RPMI7951 (cell line): ENCODE measurements at regions not wholly inside any gene's neighbourhood (a gene's known extent, or its start where the extent isn't known, plus 50 kb on each side); places are given as distances from the start of the nearest gene placed in this dataset.
A peak's percentile ranks its signal among the peaks of the same experiment; 100 is the strongest.
"Not testable (repeated sequence)": the region's sequence is repeated elsewhere in the genome, so short reads cannot be mapped to it uniquely, and the experiment has no call there.

ENCODE experiments used
- DNase-seq: peaks from one replicate; pipeline ENCODE4 v3.0.0-alpha.2; 2012; ENCODE audit warnings: low read depth

GRCh38 chrX:15116900-15117299, 153.0 kb downstream of the ASB9 start:
- DNase-seq, result no peak

DNA sequence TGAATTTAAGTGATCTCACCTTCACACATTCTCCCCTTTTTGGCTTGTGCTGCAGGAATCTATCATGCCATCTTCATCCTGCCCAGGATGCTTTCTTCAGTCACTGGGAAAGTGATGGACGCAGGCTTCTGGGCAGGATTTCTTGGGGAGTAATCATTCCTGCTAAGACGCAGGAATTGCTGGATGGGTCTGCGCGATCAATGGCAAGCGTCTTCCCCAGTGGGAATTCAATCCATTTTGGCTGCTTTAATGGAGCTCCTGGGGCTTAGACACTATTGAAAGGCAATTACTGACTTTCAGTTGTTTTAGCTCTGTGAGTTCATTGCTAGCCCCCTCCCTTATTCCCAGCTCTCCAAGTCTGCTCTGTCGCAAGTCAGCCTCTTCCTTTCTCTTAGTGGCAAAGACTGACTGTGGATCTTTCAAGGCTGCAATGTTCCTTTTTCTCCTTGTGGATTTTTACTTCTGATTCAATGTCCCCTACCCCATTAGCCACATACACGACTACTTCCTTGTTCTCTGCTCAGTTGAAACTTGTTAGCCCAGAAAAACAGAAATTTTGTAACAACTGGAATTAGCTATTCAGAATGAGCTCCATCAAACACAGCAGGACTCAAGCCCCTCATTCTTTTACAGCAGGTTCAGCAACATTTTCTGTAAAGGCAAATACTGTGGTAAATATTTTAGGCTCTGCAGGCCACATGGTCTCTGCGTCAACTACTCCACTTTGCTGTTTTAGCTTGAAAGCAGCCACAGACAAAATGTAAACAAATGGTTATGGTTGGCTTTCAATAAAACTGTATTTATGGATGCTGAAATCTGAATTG, 154.9 kb downstream of the ASB9 start:
- DNase-seq, result no peak

GRCh38 chrX:15107367-15107988, 162.4 kb downstream of the ASB9 start:
- peak; percentile 2 for DNase-seq

DNA sequence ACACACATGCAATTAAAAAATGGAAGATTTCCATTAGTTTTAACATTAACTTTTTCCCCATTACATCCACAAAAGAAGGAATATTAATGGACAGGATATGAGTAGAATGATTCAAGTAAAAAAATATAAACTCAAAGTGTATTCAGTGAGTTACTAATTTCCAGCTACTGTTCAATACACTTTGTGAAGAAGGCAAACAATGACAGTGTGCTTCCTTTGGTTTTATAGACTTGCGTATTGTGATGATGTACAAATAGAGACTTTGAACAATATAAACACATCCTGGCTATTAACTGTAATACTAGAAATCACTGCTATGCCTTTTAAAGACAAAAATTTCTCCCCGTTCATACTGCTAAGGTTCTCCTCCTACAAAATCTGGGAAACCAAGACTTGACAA, 171.4 kb downstream of the ASB9 start:
- DNase-seq, result no peak

GRCh38 chrX:15087747-15088146, 182.1 kb downstream of the ASB9 start:
- no peak for DNase-seq

DNA sequence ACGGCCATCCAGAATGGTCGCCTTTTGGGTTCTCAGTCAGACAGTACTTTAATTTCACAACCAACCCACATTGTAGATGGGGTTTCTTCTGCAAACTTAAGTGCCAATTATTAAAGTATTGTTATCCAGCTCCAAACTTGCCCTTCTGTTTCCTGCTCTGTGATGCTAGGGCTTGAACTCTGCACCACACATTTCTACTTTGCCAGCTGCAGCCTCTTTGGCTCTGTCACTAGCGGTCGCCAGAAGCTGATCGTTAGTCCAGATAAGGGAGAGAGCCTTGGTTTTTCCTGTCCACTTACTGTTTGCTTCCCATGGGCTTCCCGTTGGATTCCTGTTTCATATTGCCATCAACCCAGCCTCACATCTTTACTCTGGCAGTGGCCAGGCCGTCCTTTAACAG, 196.6 kb downstream of the ASB9 start:
- DNase-seq, result no peak

GRCh38 chrX:15072880-15073279, 197.0 kb downstream of the ASB9 start:
- DNase-seq, result no peak

- DNase-seq, result no peak
These were observed 197.6 kb downstream of the ASB9 start for GRCh38 chrX:15072259-15072658.

- no peak for DNase-seq
These were observed 186.3 kb downstream of the MOSPD2 start for GRCh38 chrX:15059474-15059873.

DNA sequence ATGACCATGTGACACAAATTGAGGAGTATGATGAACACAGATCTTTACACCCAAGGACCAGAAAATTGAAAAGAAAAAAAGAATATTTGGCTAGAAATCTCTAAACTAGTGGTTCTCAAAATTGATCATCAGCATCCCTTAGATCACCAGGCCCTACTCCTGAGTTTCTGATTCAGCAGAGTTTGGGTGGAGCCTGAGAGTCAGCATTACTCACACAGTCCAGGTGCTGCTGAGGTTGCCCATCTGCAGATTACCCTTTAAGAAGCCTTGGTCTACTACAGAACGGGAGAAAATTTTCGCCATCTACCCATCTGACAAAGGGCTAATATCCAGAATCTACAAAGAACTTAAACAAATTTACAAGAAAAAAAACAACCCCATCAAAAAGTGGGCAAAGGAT, 182.8 kb downstream of the MOSPD2 start:
- no peak for DNase-seq

DNA sequence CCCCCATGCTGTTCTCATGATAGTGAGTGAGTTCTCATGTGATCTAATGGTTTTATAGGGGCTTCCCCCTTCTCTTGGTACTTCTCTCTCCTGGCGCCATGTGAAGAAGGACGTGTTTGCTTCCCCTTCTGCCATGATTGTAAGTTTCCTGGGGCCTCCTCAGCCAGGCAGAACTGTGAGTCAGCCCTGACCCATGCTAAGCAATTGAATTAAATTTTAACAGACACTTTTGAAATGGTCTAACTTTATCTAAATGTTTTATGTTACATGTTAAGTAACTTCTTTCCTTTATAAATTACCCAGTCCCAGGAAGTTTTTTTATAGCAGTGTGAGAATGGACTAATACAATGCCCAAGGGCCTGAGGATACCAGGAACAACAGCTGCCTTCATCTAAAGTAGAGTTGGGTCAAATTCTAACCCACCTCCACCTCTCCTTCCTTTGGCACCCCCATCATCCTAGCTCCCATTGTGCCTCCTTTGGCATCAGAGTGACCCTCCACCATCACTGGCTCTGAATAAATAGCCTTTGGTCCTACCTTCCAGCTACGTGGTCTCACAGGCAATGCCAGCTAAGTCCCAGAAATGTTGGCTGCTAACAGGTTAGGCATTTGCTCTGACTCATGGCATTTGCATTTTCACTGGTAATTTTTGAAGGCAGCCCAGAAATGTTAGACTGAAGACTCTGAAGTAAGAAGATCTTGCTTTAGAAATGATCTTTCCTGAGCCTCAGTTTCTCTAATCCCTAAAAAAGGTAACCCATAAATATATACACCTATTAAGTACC, 182.1 kb downstream of the MOSPD2 start:
- DNase-seq, result no peak

- no peak for DNase-seq
These were observed 177.2 kb downstream of the MOSPD2 start for GRCh38 chrX:15050395-15050794.

DNA sequence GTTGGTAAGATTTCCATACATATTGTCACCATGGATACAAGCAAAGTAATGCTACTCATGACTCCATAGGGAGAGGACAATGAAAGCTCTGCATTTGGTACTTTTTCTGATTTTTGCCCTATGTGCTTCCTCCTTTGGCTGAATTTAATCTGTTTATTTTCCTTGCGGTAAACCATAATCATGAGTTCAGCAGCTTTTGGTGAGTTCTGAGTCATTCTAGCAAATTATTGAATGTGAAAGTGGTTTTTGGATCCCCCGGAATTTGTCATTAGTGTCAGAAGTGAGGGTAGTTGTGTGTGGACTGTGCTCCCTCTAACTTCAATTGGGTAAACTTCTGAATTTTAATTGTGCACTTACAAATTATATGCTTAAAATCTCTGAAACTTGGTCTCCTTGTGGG, 170.3 kb downstream of the MOSPD2 start:
- DNase-seq, result peak; percentile 29

GRCh38 chrX:15033917-15034316, 160.7 kb downstream of the MOSPD2 start:
- no peak for DNase-seq

DNA sequence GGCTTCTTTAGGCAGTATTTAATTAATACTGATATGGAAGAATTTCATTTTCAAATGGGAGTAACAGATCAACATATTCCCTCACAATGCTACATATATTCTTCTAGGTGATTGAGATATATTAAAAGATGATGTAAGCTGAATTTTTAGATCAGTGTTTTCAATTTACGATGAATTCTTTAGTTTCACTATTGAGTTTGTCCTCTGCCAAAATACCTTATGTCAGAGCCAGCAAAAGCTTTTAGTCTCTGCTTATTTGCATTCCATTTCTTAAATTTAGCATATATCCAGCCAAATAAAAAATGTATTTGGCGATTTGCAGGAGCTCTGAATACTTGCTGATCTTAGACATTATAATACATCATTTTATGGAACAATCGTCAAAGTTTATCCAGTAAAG, 144.3 kb downstream of the MOSPD2 start:
- DNase-seq, result no peak

GRCh38 chrX:15016051-15016450, 142.8 kb downstream of the MOSPD2 start:
- no peak for DNase-seq

- no peak for DNase-seq
These were observed 141.1 kb downstream of the MOSPD2 start for GRCh38 chrX:15014281-15014680.

DNA sequence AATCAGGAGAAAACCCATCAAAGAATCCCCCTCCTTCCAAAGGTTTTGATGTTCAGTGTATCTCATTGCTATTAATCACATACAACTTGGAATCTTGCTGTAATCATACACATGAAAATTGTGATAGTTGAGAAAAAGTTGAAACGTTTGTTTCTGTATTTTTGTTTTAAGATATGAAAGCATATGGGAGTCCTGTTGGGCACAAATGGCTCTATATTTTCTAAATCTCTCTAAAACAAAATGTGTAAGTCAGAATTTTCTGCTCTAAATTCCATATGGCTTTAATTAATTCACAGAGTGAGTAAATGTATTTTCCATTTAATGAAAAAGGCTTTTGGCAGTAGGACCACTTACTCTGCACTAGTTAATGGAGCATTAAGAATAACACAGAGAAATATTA, 140.2 kb downstream of the MOSPD2 start:
- DNase-seq, result no peak

GRCh38 chrX:14997271-14997670, 124.0 kb downstream of the MOSPD2 start:
- DNase-seq, result peak; percentile 27

DNA sequence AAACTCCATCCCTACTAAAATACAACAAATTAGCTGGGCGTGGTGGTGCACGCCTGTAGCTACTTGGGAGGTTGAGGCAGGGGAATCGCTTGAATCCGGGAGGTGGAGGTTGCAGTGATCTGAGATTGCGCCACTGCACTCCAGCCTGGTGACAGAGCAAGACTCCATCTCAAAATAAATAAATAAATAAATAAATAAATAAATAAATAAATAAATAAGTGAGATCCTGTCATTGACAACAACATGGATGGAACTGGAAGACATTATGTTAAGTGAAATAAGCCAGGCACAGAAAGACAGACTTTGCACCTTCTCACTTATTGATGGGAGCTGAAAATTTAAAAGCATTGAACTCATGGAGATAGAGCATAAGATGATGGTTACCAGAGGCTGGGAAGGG, 111.2 kb downstream of the MOSPD2 start:
- DNase-seq, result not testable (repeated sequence)
